Gastrocnemius medialis (tissue), 4 donors: ENCODE measurements at regions not wholly inside any gene's neighbourhood (a gene's known extent, or its start where the extent isn't known, plus 50 kb on each side); places are given as distances from the start of the nearest gene placed in this dataset.
"Not testable (repeated sequence)": the region's sequence is repeated elsewhere in the genome, so short reads cannot be mapped to it uniquely, and the experiment has no call there.

ENCODE experiments used
- ATAC-seq, 2 donors: fragments of 150-250 bp; one replicate each; pipeline ENCODE4 v1.9.1; 2016
- DNase-seq, 2 donors: peaks; one replicate each; pipeline ENCODE4 v3.0.0-alpha.2; 2019
- H3K27ac ChIP-seq, 4 donors: fragments of 200-600 bp; sonication (generic); 1 replicate in 1 of 4; 2 replicates in 3 of 4; pipeline ENCODE4 v1.5.1; 2016 to 2018; ENCODE audit warnings: mild to moderate bottlenecking in 2 of 4, moderate library complexity in 1 of 4
- H3K27me3 ChIP-seq, 3 donors: fragments of 200-600 bp; sonication (generic) in 2 of 3; 1 replicate in 1 of 3; 2 replicates in 2 of 3; pipeline versions ENCODE4 v1.5.1 to v1.6.0; 2016 to 2019; ENCODE audit warnings: mild to moderate bottlenecking in 1 of 3, moderate library complexity in 1 of 3
- H3K36me3 ChIP-seq, 2 donors: fragments of 200-600 bp; sonication (generic) in 1 of 2; one replicate each; pipeline ENCODE4 v1.5.1; 2017 to 2018
- H3K4me1 ChIP-seq, 2 donors: fragments of 200-600 bp; sonication (generic) in 1 of 2; one replicate each; pipeline ENCODE4 v1.5.1; 2016 to 2017; ENCODE audit warnings: mild to moderate bottlenecking in 2 of 2
- H3K4me3 ChIP-seq, 4 donors: fragments of 200-600 bp; sonication (generic) in 3 of 4; 1 replicate in 1 of 4; 2 replicates in 3 of 4; pipeline ENCODE4 v1.5.1; 2016 to 2019; ENCODE audit warnings: mild to moderate bottlenecking in 2 of 4
- H3K9me3 ChIP-seq, 3 donors: fragments of 200-600 bp; sonication (generic) in 2 of 3; 1 replicate in 1 of 3; 2 replicates in 2 of 3; pipeline ENCODE4 v1.5.1; 2016 to 2019
- POLR2A ChIP-seq, 2 donors: fragments of 450-650 bp; IDR thresholded peaks; one replicate each; pipeline ENCODE4 v1.6.1; 2017; ENCODE audit warnings: antibody characterized with exemption in 2 of 2, mild to moderate bottlenecking in 2 of 2, moderate library complexity in 2 of 2
- in situ Hi-C, 4 donors: fragments of 200-750 bp; cut with MboI; loops; one replicate each; pipeline versions ENCODE4 v1.15.0 to v1.8.0; 2017; ENCODE audit warnings: low sequenced_read_pairs in 4 of 4
- intact Hi-C: fragments of 100-400 bp; cut with DNase I; formaldehyde crosslinking; loops from one replicate; pipeline ENCODE4 v1.15.1; 2023; ENCODE audit warnings: low total_unique reads
- TF ChIP-seq, protein P1 (sequence below), 5 experiments: fragments of 450-650 bp in 3 of 5; fragments of 200-600 bp in 2 of 5; sonication (generic) in 2 of 5; IDR thresholded peaks in 4 of 5; conservative IDR thresholded peaks in 1 of 5; 1 replicate in 4 of 5; 2 replicates in 1 of 5; pipeline ENCODE4 v1.5.1; 2016 to 2019; ENCODE audit warnings: antibody characterized with exemption in 5 of 5, mild to moderate bottlenecking in 3 of 5, moderate library complexity in 3 of 5

GRCh38 chr6:118718297-118718696, 66.9 kb upstream of the CEP85L start:
- in situ Hi-C loops, result no loop called here
- intact Hi-C loops, result no loop called here
- no peak for DNase-seq
- Histone ChIP-seq H3K9me3 (no peaks in the 10 kb centered on the region), H3K4me3 (no peak overlapping the region), H3K27ac (no peak overlapping the region), H3K27me3 (no peaks in the 10 kb centered on the region), H3K4me1 (no peaks in the 10 kb centered on the region), H3K36me3 (no peaks in the 10 kb centered on the region)
- TF ChIP-seq POLR2A (IDR thresholded peaks at IDR 0.05), result no peak
- TF ChIP-seq, protein P1, sequence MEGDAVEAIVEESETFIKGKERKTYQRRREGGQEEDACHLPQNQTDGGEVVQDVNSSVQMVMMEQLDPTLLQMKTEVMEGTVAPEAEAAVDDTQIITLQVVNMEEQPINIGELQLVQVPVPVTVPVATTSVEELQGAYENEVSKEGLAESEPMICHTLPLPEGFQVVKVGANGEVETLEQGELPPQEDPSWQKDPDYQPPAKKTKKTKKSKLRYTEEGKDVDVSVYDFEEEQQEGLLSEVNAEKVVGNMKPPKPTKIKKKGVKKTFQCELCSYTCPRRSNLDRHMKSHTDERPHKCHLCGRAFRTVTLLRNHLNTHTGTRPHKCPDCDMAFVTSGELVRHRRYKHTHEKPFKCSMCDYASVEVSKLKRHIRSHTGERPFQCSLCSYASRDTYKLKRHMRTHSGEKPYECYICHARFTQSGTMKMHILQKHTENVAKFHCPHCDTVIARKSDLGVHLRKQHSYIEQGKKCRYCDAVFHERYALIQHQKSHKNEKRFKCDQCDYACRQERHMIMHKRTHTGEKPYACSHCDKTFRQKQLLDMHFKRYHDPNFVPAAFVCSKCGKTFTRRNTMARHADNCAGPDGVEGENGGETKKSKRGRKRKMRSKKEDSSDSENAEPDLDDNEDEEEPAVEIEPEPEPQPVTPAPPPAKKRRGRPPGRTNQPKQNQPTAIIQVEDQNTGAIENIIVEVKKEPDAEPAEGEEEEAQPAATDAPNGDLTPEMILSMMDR (IDR thresholded peaks at IDR 0.05 in 4 of 5, conservative IDR thresholded peaks at IDR 0.05 in 1 of 5), result no peak
- ATAC-seq, result no peak

DNA sequence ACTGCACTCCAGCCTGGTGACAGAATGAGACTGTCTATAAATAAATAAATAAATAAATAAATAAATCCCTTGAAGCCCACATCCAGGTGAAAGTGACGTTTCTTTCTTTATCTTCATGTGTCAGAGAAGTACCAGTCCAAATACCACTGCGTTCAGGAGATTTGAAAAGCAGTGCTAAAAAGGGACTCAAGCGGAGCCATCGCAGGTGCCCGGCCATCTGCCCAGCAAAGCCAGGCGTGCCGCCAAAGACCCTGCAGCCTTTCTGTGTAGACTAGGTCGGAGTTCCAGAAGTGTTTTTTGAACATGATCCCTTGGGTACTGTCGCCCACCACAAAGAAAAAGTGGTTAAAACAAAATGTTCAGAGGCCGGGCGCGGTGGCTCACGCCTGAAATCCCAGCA, 65.7 kb upstream of the CEP85L start:
- DNase-seq (no peak), ATAC-seq (no peak)
- no peaks in the 10 kb centered on the region for H3K4me1 ChIP-seq
- H3K27me3 ChIP-seq, result no peaks in the 10 kb centered on the region
- no peak overlapping the region for H3K27ac ChIP-seq
- H3K9me3 ChIP-seq, result no peaks in the 10 kb centered on the region
- TF ChIP-seq POLR2A (IDR thresholded peaks at IDR 0.05), result no peak
- TF ChIP-seq, protein P1 (IDR thresholded peaks at IDR 0.05 in 4 of 5, conservative IDR thresholded peaks at IDR 0.05 in 1 of 5), result no peak
- no peaks in the 10 kb centered on the region for H3K36me3 ChIP-seq
- intact Hi-C loops, result no loop called here
- in situ Hi-C loops, result no loop called here
- H3K4me3 ChIP-seq, result no peak overlapping the region

DNA sequence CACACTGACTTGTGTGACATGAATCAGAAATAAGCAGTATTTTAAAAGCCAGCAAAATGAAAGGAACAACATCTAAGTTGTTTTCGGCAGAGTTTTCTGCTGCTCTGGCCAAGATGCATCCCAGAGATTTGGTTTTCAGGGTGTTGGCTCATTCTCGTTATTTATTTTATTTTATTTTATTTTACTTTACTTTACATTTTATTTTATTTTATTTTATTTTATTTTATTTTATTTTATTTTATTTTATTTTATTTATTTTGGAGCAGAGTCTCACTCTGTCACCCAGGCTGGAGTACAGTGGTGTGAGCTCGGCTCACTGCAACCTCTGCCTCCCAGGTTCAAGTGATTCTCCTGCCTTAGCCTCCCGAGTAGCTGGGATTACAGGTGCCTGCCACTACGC, 64.5 kb upstream of the CEP85L start:
- ATAC-seq, DNase-seq, H3K36me3 ChIP-seq, H3K4me3 ChIP-seq, H3K9me3 ChIP-seq, H3K27ac ChIP-seq, H3K4me1 ChIP-seq, in situ Hi-C loops, H3K27me3 ChIP-seq, intact Hi-C loops: not testable (repeated sequence)

DNA sequence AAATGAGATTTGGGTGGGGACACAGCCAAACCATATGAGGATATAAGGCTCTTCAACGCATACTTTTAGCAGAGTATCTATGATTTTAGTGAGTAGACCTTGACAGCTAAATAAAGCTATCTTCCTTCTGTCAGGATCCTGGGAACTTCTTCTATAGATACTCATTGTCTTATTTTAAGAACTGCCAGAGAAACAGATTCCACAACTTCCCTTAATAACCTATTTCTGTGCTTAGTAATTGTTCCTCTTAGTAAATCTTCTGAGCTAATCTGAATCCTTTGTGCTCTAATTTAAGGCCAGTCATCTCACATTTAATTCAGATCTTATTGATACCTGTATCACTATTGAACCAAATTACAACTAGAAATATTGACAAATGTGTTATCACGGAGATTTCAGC, 64.0 kb upstream of the CEP85L start:
- no peaks in the 10 kb centered on the region for H3K4me1 ChIP-seq
- TF ChIP-seq, protein P1 (IDR thresholded peaks at IDR 0.05 in 4 of 5, conservative IDR thresholded peaks at IDR 0.05 in 1 of 5), result no peak
- TF ChIP-seq POLR2A (IDR thresholded peaks at IDR 0.05), result no peak
- no peak for DNase-seq

DNA sequence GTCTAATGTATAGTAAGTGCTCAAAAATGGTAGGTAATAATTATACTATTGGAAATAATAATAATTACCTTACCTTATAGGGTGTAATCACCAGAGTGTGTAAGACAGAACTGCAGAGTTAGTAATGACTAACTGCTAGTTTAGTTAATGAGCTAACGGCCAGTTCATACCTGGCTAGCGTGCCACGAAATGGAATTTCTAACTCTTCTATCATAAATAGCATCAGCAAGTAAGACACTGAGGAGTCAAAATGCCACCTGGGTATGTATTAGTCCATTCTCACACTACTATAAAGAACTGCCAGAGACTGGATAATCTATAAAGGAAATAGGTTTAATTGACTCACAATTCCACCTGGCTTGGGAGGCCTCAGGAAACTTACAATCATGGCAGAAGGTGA, 63.4 kb upstream of the CEP85L start:
- no peak for TF ChIP-seq POLR2A (IDR thresholded peaks at IDR 0.05)
- TF ChIP-seq, protein P1 (IDR thresholded peaks at IDR 0.05 in 4 of 5, conservative IDR thresholded peaks at IDR 0.05 in 1 of 5), result no peak
- intact Hi-C loops (no loop called here), in situ Hi-C loops (no loop called here)
- H3K9me3 ChIP-seq, result no peaks in the 10 kb centered on the region
- peaks cover 1 to 3% of the 10 kb centered on the region in 2 donors for H3K4me1 ChIP-seq
- no peak overlapping the region for H3K4me3 ChIP-seq
- no peaks in the 10 kb centered on the region for H3K36me3 ChIP-seq
- no peak overlapping the region for H3K27ac ChIP-seq
- ATAC-seq, result no peak
- no peak for DNase-seq
- H3K27me3 ChIP-seq, result no peaks in the 10 kb centered on the region

More for the DNA sequence above, 64.0 kb upstream of the CEP85L start:
- H3K27ac ChIP-seq, result no peak overlapping the region
- intact Hi-C loops (no loop called here), in situ Hi-C loops (no loop called here)
- no peaks in the 10 kb centered on the region for H3K9me3 ChIP-seq
- H3K27me3 ChIP-seq, result no peaks in the 10 kb centered on the region
- no peak overlapping the region for H3K4me3 ChIP-seq
- no peak for ATAC-seq
- no peaks in the 10 kb centered on the region for H3K36me3 ChIP-seq
